Upper lobe of left lung (tissue), 6 donors: ENCODE measurements at regions not wholly inside any gene's neighbourhood (a gene's known extent, or its start where the extent isn't known, plus 50 kb on each side); places are given as distances from the start of the nearest gene placed in this dataset.

Experiments used
- ATAC-seq, 2 donors: fragments of 200-7000 bp; cut with Tn5 transposase; one replicate each; pipeline ENCODE4 v1.9.1; 2022; ENCODE audit warnings: mild to moderate bottlenecking in 2 of 2, moderate library complexity in 2 of 2; ENCODE audit not compliant: low FRiP score in 2 of 2
- DNase-seq, 2 donors: peaks; one replicate each; pipeline ENCODE4 v3.0.0-alpha.2; 2019 to 2020
- H3K27ac ChIP-seq, 4 donors: fragments of 200-600 bp; sonication (generic); one replicate each; pipeline ENCODE4 v1.5.1; 2016 to 2019
- H3K27me3 ChIP-seq, 4 donors: fragments of 200-600 bp; sonication (generic); one replicate each; pipeline ENCODE4 v1.5.1; 2017 to 2019
- H3K36me3 ChIP-seq, 4 donors: fragments of 200-600 bp; sonication (generic); one replicate each; pipeline ENCODE4 v1.5.1; 2016 to 2019
- H3K4me1 ChIP-seq, 4 donors: fragments of 200-600 bp; sonication (generic); one replicate each; pipeline ENCODE4 v1.5.1; 2018 to 2019
- H3K4me3 ChIP-seq, 4 donors: fragments of 200-600 bp; sonication (generic); one replicate each; pipeline ENCODE4 v1.5.1; 2017 to 2019; ENCODE audit warnings: mild to moderate bottlenecking in 2 of 4, moderate library complexity in 1 of 4
- H3K9me3 ChIP-seq, 4 donors: fragments of 200-600 bp; sonication (generic); one replicate each; pipeline ENCODE4 v1.5.1; 2018 to 2019
- EP300 ChIP-seq, 4 donors: sonication (generic); formaldehyde crosslinking; IDR thresholded peaks; one replicate each; pipeline ENCODE4 v1.5.1; 2017; ENCODE audit warnings: antibody characterized with exemption in 4 of 4, control low read depth in 2 of 4
- POLR2A ChIP-seq, 4 donors: fragments of 450-650 bp; IDR thresholded peaks; one replicate each; pipeline ENCODE4 v1.5.1; 2016 to 2017; ENCODE audit warnings: antibody characterized with exemption in 4 of 4, mild to moderate bottlenecking in 2 of 4
- POLR2AphosphoS5 ChIP-seq, 2 donors: sonication (generic); formaldehyde crosslinking; IDR thresholded peaks; one replicate each; pipeline ENCODE4 v1.5.1; 2017; ENCODE audit warnings: antibody characterized with exemption in 2 of 2
- WGBS, 2 donors: methylation state at CpG; one replicate each; pipeline ENCODE4 v1.1.5; 2017 to 2018; 5-methylcytosine and 5-hydroxymethylcytosine counted together
- TF ChIP-seq, protein P1 (sequence below), 6 experiments: fragments of 450-650 bp in 4 of 6; fragments of 200-600 bp in 2 of 6; sonication (generic) in 2 of 6; IDR thresholded peaks; one replicate each; pipeline ENCODE4 v1.5.1; 2016 to 2019; ENCODE audit warnings: antibody characterized with exemption in 6 of 6
- donor health status: DM: no; HTN: no; CAD: no; lungs with moderate emphysema.
- donor health status: DM: no; HTN: yes; CAD: no; lungs with severe emphysema.

DNA sequence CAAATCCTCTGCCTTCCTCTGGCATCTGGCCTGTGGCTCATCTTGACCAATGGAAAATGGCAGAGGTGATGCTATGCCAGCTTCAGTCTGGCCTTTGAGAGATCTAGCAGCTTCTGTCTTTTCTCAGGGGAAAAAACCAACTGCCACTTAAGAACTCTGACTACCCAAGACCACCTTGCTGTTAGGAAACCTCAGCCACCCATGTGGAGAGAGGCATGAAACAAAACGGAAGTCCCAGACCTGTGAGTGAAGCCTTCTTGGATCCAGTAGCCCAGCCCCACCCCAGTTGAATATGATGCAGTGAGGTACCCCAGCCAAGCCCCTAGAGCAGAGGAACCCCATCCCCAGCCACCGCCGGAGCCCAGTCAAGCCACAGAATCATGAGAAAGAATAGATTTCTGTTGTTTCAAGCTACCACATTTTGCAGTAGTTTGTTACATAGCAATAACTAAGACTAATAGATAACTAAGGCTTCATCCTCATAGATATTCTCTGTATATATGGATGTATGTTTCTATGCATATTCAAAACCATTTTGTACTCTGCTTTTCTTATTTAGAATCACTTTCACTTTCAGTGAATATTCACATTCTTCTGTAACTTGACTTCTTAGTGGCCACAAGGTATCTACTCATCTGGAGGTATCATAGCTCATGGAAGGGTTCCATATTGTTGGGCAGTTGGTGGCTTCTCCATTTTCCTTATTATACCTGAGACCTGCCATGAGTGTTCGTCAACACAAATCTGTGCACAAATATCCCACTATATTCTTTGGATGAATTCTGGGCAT is 142.1 kb downstream of the FBXO15 start:
- H3K4me1 ChIP-seq, result no peaks in the 10 kb centered on the region
- H3K27ac ChIP-seq, result no peak overlapping the region
- H3K9me3 ChIP-seq, result no peaks in the 10 kb centered on the region
- no peak overlapping the region for H3K4me3 ChIP-seq
- no peaks in the 10 kb centered on the region for H3K27me3 ChIP-seq
- H3K36me3 ChIP-seq, result no peaks in the 10 kb centered on the region
- DNase-seq (no peak), ATAC-seq (no peak)
- no peak for TF ChIP-seq EP300 (IDR thresholded peaks at IDR 0.05)
- TF ChIP-seq POLR2AphosphoS5 (IDR thresholded peaks at IDR 0.05), result no peak
- TF ChIP-seq, protein P1, sequence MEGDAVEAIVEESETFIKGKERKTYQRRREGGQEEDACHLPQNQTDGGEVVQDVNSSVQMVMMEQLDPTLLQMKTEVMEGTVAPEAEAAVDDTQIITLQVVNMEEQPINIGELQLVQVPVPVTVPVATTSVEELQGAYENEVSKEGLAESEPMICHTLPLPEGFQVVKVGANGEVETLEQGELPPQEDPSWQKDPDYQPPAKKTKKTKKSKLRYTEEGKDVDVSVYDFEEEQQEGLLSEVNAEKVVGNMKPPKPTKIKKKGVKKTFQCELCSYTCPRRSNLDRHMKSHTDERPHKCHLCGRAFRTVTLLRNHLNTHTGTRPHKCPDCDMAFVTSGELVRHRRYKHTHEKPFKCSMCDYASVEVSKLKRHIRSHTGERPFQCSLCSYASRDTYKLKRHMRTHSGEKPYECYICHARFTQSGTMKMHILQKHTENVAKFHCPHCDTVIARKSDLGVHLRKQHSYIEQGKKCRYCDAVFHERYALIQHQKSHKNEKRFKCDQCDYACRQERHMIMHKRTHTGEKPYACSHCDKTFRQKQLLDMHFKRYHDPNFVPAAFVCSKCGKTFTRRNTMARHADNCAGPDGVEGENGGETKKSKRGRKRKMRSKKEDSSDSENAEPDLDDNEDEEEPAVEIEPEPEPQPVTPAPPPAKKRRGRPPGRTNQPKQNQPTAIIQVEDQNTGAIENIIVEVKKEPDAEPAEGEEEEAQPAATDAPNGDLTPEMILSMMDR (IDR thresholded peaks at IDR 0.05), result no peak
- TF ChIP-seq POLR2A (IDR thresholded peaks at IDR 0.05), result no peak
- WGBS, 2 donors, result 89 to 97% methylated on average over 4 of the region's 4 CpGs

DNA sequence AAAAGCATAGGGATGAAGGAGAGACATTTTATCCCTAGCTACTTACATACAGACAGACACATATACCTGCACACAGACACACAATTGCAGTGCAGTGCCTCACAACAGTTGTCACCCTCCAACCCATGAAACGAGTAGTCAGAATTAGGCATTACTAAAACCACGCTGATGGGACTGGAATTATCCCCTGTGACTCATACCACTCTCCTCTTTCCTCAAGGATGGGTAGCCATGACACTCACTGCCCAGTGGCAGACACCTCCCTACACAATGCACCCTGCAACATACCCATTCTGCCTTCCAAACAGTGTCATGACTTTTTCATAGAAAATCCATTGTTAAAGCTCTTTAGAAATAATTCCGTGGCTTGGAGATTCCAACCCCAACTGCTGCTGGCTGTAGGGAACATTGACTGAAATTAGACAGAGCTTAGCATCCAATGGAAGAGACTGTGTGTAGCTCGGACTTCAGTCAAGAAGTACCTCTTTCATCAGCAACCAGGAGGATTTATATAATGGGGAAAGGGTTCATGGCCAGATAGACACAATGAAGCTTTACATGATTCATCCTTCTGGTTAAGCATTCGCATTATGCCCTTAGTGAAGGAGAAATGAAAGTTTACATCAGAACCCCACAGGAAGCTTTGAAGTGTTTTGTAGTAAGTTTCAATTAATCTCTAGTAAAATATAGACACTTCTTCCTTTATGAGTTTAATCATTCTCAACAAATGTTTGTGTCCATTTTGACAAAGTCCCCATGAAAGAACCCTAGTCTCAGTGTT is 155.2 kb downstream of the FBXO15 start:
- Histone ChIP-seq H3K36me3 (no peaks in the 10 kb centered on the region), H3K4me1 (no peaks in the 10 kb centered on the region), H3K27ac (no peak overlapping the region), H3K9me3 (no peaks in the 10 kb centered on the region), H3K4me3 (no peak overlapping the region), H3K27me3 (no peaks in the 10 kb centered on the region)
- TF ChIP-seq POLR2A (IDR thresholded peaks at IDR 0.05) (no peak), POLR2AphosphoS5 (IDR thresholded peaks at IDR 0.05) (no peak), EP300 (IDR thresholded peaks at IDR 0.05) (no peak)
- TF ChIP-seq, protein P1 (IDR thresholded peaks at IDR 0.05), result no peak
- DNase-seq (no peak), ATAC-seq (peak; percentile 16 to 39)
- WGBS, 2 donors, result 74 to 83% methylated on average over 5 of the region's 5 CpGs

DNA sequence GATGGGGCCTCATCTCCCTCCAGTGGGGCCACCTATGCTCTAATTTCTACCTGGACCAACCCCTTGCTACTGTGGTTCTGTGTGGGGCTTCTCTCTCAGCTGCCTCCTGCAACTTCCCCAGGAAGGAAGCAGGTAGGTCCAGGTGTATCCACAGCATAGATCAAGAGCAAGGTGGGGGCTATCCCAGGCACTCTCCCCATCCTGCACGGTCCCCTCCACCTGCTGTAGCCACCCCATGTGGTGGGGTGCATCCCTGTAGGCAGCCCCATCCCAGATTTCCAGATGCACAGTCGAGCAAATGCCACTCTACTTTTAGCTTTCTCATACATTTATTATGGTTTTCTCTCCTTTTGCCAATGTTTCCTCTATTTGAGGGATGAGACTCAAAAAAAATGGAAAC is 156.1 kb downstream of the FBXO15 start:
- DNase-seq (no peak), ATAC-seq (peak in 1 of 2 donors; percentile 52)
- no peak overlapping the region for H3K4me3 ChIP-seq
- no peaks in the 10 kb centered on the region for H3K9me3 ChIP-seq
- no peaks in the 10 kb centered on the region for H3K36me3 ChIP-seq
- no peak overlapping the region for H3K27ac ChIP-seq
- TF ChIP-seq POLR2AphosphoS5 (IDR thresholded peaks at IDR 0.05), result no peak
- TF ChIP-seq, protein P1 (IDR thresholded peaks at IDR 0.05), result no peak
- TF ChIP-seq POLR2A (IDR thresholded peaks at IDR 0.05), result no peak
- no peak for TF ChIP-seq EP300 (IDR thresholded peaks at IDR 0.05)
- H3K4me1 ChIP-seq, result no peaks in the 10 kb centered on the region
- H3K27me3 ChIP-seq, result no peaks in the 10 kb centered on the region
- WGBS, 2 donors, result 65 to 75% methylated on average over 2 of the region's 2 CpGs

DNA sequence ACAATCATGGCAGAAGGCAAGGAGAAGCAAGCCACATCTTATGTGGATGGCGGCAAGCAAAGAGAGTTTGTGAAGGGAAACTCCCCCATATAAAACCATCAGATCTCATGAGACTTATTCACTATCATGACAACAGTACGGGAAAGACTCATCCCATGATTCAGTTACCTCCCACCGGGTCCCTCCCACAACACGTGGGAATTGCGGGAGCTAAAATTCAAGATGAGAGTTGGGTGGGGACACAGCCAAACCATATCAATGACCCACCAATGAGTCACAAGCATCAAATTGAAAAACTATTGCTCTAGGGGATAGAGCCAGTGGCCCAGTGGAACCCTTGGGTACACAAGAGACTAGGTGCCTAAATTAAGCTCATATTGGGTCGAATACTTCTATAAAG is 157.4 kb downstream of the FBXO15 start:
- no peaks in the 10 kb centered on the region for H3K36me3 ChIP-seq
- no peak overlapping the region for H3K4me3 ChIP-seq
- DNase-seq (no peak), ATAC-seq (no peak)
- no peak overlapping the region for H3K27ac ChIP-seq
- H3K9me3 ChIP-seq, result no peaks in the 10 kb centered on the region
- H3K27me3 ChIP-seq, result no peaks in the 10 kb centered on the region
- H3K4me1 ChIP-seq, result no peaks in the 10 kb centered on the region
- WGBS, 2 donors, result 92 to 94% methylated on average over 6 of the region's 6 CpGs
- TF ChIP-seq POLR2AphosphoS5 (IDR thresholded peaks at IDR 0.05) (no peak), EP300 (IDR thresholded peaks at IDR 0.05) (no peak), POLR2A (IDR thresholded peaks at IDR 0.05) (no peak)
- TF ChIP-seq, protein P1 (IDR thresholded peaks at IDR 0.05), result no peak
